WTC11 (cell line): ENCODE measurements at regions not wholly inside any gene's neighbourhood (a gene's known extent, or its start where the extent isn't known, plus 50 kb on each side); places are given as distances from the start of the nearest gene placed in this dataset.

Experiments
- ATAC-seq: fragments of 200-7000 bp; cut with Tn5 transposase; 2 replicates; pipeline ENCODE4 v1.10.0; 2021; ENCODE audit warnings: mild to moderate bottlenecking, moderate library complexity
- CTCF ChIA-PET: fragments of 300-600 bp; sonication (Branson Sonifier 250); formaldehyde crosslinking; loops from one replicate; lab custom pipeline; 2021; ENCODE audit warnings: antibody characterized with exemption; lab: Charles Lee
- POLR2A ChIA-PET: fragments of 350-600 bp; sonication (Branson Sonifier 250); formaldehyde crosslinking; loops from one replicate; lab custom pipeline; 2021; ENCODE audit warnings: antibody characterized with exemption; lab: Charles Lee
- DNase-seq: peaks from one replicate; pipeline ENCODE4 v3.0.0; 2021; ENCODE audit warnings: low spot score
- H3K27ac Mint-ChIP-seq: 2 replicates; pipeline ENCODE4 v1.8.0; 2021; ENCODE audit warnings: mixed read lengths
- H3K27me3 Mint-ChIP-seq: 2 replicates; pipeline ENCODE4 v1.8.0; 2021; ENCODE audit warnings: low read depth, mild to moderate bottlenecking, moderate library complexity, mixed read lengths
- H3K36me3 Mint-ChIP-seq: 2 replicates; pipeline ENCODE4 v1.8.0; 2021; ENCODE audit warnings: mixed read lengths
- H3K4me1 Mint-ChIP-seq: 2 replicates; pipeline ENCODE4 v1.8.0; 2022; ENCODE audit warnings: mixed read lengths
- H3K4me3 Mint-ChIP-seq: 2 replicates; pipeline ENCODE4 v1.8.0; 2021; ENCODE audit warnings: mild to moderate bottlenecking, moderate library complexity, mixed read lengths
- H3K9me3 Mint-ChIP-seq: 2 replicates; pipeline ENCODE4 v1.8.0; 2021; ENCODE audit warnings: mixed read lengths
- ATF1 ChIP-seq: sonication (generic); formaldehyde crosslinking; IDR thresholded peaks from 2 replicates; pipeline ENCODE4 v1.8.1; 2023; ENCODE audit warnings: mild to moderate bottlenecking, moderate library complexity, missing genetic modification reagents
- CBFB ChIP-seq: sonication (generic); formaldehyde crosslinking; IDR thresholded peaks from 2 replicates; pipeline ENCODE4 v1.8.1; 2022; ENCODE audit warnings: mild to moderate bottlenecking, low read depth, missing genetic modification reagents
- CREM ChIP-seq: sonication (generic); formaldehyde crosslinking; IDR thresholded peaks from 2 replicates; pipeline ENCODE4 v1.8.1; 2022; ENCODE audit warnings: mild to moderate bottlenecking, missing genetic modification reagents, moderate library complexity
- EMX1 ChIP-seq: fragments of 250-450 bp; sonication (Bioruptor Pico); IDR thresholded peaks from 2 replicates; pipeline ENCODE4 v1.8.0; 2021; ENCODE audit warnings: mild to moderate bottlenecking
- NFE2L1 ChIP-seq: sonication (generic); formaldehyde crosslinking; IDR thresholded peaks from 2 replicates; pipeline ENCODE4 v1.8.1; 2023; ENCODE audit warnings: missing genetic modification reagents
- NR3C1 ChIP-seq: sonication (generic); formaldehyde crosslinking; conservative IDR thresholded peaks from 2 replicates; pipeline ENCODE4 v1.8.1; 2023; ENCODE audit warnings: low read depth, mild to moderate bottlenecking, missing genetic modification reagents
- OVOL2 ChIP-seq: fragments of 250-450 bp; sonication (Bioruptor Pico); IDR thresholded peaks from 2 replicates; pipeline ENCODE4 v1.9.0; 2021; ENCODE audit warnings: mild to moderate bottlenecking, borderline replicate concordance
- RORB ChIP-seq: fragments of 250-450 bp; sonication (Bioruptor Pico); IDR thresholded peaks from 2 replicates; pipeline ENCODE4 v1.9.0; 2021; ENCODE audit warnings: mild to moderate bottlenecking
- SMAD3 ChIP-seq: sonication (generic); formaldehyde crosslinking; IDR thresholded peaks from 2 replicates; pipeline ENCODE4 v1.8.0; 2022; ENCODE audit warnings: missing genetic modification reagents, mild to moderate bottlenecking, borderline replicate concordance
- ZNF121 ChIP-seq: sonication (generic); formaldehyde crosslinking; IDR thresholded peaks from 2 replicates; pipeline ENCODE4 v1.8.0; 2023; ENCODE audit warnings: missing genetic modification reagents
- ZNF263 ChIP-seq: sonication (generic); formaldehyde crosslinking; IDR thresholded peaks from 2 replicates; pipeline ENCODE4 v1.8.1; 2022; ENCODE audit warnings: low read depth, mild to moderate bottlenecking, moderate library complexity, missing genetic modification reagents
- ZNF671 ChIP-seq: fragments of 250-450 bp; sonication (Bioruptor Pico); IDR thresholded peaks from 2 replicates; pipeline ENCODE4 v1.8.0; 2021; ENCODE audit warnings: mild to moderate bottlenecking
- TF ChIP-seq, protein P1 (sequence below): sonication (generic); formaldehyde crosslinking; conservative IDR thresholded peaks from 2 replicates; pipeline ENCODE4 v1.8.1; 2022; ENCODE audit warnings: mild to moderate bottlenecking, missing genetic modification reagents
- TF ChIP-seq, protein P2 (sequence below): sonication (generic); formaldehyde crosslinking; IDR thresholded peaks from 2 replicates; pipeline ENCODE4 v1.8.1; 2022; ENCODE audit warnings: missing genetic modification reagents, borderline replicate concordance
- TF ChIP-seq, protein P3 (sequence below): fragments of 250-450 bp; sonication (Bioruptor Pico); IDR thresholded peaks from 2 replicates; pipeline ENCODE4 v1.9.0; 2021; ENCODE audit warnings: mild to moderate bottlenecking
- TF ChIP-seq, protein P4 (sequence below): fragments of 250-450 bp; sonication (Bioruptor Pico); IDR thresholded peaks from 2 replicates; pipeline ENCODE4 v1.9.0; 2021; ENCODE audit warnings: mild to moderate bottlenecking
- TF ChIP-seq, protein P5 (sequence below): sonication (generic); formaldehyde crosslinking; IDR thresholded peaks from 2 replicates; pipeline ENCODE4 v1.8.1; 2023; ENCODE audit warnings: mild to moderate bottlenecking, missing genetic modification reagents
- TF ChIP-seq, protein P6 (sequence below): sonication (generic); formaldehyde crosslinking; IDR thresholded peaks from 2 replicates; pipeline ENCODE4 v1.8.1; 2023; ENCODE audit warnings: mild to moderate bottlenecking, missing genetic modification reagents
- TF ChIP-seq, protein P7 (sequence below): fragments of 200-600 bp; IDR thresholded peaks from 2 replicates; pipeline ENCODE4 v1.8.0; 2022; ENCODE audit warnings: antibody characterized with exemption

DNA sequence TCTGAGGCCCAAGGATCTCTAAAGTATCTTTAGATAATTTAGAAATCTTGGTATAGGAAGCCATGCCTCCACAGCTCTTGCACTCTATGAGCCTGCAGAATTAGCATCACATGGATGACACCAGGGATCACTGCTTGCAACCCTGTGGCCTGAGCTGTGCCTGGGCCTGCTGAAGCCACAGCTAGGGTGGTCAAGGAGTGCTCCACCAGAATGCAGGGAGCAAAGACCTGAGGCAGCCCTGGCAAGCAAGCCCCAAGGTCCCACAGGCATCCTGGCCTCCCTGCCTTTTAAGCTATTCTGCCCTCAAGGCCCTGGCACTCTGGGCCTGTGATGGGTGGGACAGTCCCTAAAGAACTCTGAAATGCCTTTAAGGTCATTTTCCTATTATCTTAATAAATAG lies 105.2 kb upstream of the NALF2 start:
- Mint-ChIP-seq H3K9me3 (peaks cover 5% of the 10 kb centered on the region), H3K4me1 (peaks cover 23% of the 10 kb centered on the region), H3K27me3 (peaks cover 11% of the 10 kb centered on the region), H3K36me3 (no peaks in the 10 kb centered on the region), H3K4me3 (no peak overlapping the region), H3K27ac (no peak overlapping the region)
- ATAC-seq, result no peak
- DNase-seq, result no peak
- ChIA-PET POLR2A (no interaction called here), CTCF (no interaction called here)
- TF ChIP-seq NR3C1 (CRISPR knock-in tag), result no peak
- no peak for TF ChIP-seq ZNF121 (CRISPR knock-in tag)
- TF ChIP-seq, protein P1, sequence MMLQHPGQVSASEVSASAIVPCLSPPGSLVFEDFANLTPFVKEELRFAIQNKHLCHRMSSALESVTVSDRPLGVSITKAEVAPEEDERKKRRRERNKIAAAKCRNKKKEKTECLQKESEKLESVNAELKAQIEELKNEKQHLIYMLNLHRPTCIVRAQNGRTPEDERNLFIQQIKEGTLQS (CRISPR knock-in tag), result no peak
- TF ChIP-seq SMAD3 (CRISPR knock-in tag), result no peak
- TF ChIP-seq, protein P2, sequence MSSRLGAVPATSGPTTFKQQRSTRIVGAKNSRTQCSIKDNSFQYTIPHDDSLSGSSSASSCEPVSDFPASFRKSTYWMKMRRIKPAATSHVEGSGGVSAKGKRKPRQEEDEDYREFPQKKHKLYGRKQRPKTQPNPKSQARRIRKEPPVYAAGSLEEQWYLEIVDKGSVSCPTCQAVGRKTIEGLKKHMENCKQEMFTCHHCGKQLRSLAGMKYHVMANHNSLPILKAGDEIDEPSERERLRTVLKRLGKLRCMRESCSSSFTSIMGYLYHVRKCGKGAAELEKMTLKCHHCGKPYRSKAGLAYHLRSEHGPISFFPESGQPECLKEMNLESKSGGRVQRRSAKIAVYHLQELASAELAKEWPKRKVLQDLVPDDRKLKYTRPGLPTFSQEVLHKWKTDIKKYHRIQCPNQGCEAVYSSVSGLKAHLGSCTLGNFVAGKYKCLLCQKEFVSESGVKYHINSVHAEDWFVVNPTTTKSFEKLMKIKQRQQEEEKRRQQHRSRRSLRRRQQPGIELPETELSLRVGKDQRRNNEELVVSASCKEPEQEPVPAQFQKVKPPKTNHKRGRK, result no peak
- TF ChIP-seq, protein P3, sequence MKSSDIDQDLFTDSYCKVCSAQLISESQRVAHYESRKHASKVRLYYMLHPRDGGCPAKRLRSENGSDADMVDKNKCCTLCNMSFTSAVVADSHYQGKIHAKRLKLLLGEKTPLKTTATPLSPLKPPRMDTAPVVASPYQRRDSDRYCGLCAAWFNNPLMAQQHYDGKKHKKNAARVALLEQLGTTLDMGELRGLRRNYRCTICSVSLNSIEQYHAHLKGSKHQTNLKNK (CRISPR knock-in tag), result no peak
- TF ChIP-seq, protein P4, sequence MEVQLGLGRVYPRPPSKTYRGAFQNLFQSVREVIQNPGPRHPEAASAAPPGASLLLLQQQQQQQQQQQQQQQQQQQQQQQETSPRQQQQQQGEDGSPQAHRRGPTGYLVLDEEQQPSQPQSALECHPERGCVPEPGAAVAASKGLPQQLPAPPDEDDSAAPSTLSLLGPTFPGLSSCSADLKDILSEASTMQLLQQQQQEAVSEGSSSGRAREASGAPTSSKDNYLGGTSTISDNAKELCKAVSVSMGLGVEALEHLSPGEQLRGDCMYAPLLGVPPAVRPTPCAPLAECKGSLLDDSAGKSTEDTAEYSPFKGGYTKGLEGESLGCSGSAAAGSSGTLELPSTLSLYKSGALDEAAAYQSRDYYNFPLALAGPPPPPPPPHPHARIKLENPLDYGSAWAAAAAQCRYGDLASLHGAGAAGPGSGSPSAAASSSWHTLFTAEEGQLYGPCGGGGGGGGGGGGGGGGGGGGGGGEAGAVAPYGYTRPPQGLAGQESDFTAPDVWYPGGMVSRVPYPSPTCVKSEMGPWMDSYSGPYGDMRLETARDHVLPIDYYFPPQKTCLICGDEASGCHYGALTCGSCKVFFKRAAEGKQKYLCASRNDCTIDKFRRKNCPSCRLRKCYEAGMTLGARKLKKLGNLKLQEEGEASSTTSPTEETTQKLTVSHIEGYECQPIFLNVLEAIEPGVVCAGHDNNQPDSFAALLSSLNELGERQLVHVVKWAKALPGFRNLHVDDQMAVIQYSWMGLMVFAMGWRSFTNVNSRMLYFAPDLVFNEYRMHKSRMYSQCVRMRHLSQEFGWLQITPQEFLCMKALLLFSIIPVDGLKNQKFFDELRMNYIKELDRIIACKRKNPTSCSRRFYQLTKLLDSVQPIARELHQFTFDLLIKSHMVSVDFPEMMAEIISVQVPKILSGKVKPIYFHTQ (CRISPR knock-in tag), result no peak
- TF ChIP-seq ZNF263 (CRISPR knock-in tag), result no peak
- TF ChIP-seq CBFB (CRISPR knock-in tag), result no peak
- TF ChIP-seq NFE2L1 (CRISPR knock-in tag), result no peak
- TF ChIP-seq EMX1 (CRISPR knock-in tag), result no peak
- TF ChIP-seq, protein P5, sequence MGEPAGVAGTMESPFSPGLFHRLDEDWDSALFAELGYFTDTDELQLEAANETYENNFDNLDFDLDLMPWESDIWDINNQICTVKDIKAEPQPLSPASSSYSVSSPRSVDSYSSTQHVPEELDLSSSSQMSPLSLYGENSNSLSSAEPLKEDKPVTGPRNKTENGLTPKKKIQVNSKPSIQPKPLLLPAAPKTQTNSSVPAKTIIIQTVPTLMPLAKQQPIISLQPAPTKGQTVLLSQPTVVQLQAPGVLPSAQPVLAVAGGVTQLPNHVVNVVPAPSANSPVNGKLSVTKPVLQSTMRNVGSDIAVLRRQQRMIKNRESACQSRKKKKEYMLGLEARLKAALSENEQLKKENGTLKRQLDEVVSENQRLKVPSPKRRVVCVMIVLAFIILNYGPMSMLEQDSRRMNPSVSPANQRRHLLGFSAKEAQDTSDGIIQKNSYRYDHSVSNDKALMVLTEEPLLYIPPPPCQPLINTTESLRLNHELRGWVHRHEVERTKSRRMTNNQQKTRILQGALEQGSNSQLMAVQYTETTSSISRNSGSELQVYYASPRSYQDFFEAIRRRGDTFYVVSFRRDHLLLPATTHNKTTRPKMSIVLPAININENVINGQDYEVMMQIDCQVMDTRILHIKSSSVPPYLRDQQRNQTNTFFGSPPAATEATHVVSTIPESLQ (CRISPR knock-in tag), result no peak
- TF ChIP-seq ATF1 (CRISPR knock-in tag), result no peak
- no peak for TF ChIP-seq ZNF671 (CRISPR knock-in tag)
- TF ChIP-seq RORB, result no peak
- TF ChIP-seq, protein P6, sequence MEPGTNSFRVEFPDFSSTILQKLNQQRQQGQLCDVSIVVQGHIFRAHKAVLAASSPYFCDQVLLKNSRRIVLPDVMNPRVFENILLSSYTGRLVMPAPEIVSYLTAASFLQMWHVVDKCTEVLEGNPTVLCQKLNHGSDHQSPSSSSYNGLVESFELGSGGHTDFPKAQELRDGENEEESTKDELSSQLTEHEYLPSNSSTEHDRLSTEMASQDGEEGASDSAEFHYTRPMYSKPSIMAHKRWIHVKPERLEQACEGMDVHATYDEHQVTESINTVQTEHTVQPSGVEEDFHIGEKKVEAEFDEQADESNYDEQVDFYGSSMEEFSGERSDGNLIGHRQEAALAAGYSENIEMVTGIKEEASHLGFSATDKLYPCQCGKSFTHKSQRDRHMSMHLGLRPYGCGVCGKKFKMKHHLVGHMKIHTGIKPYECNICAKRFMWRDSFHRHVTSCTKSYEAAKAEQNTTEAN (CRISPR knock-in tag), result no peak
- TF ChIP-seq, protein P7, sequence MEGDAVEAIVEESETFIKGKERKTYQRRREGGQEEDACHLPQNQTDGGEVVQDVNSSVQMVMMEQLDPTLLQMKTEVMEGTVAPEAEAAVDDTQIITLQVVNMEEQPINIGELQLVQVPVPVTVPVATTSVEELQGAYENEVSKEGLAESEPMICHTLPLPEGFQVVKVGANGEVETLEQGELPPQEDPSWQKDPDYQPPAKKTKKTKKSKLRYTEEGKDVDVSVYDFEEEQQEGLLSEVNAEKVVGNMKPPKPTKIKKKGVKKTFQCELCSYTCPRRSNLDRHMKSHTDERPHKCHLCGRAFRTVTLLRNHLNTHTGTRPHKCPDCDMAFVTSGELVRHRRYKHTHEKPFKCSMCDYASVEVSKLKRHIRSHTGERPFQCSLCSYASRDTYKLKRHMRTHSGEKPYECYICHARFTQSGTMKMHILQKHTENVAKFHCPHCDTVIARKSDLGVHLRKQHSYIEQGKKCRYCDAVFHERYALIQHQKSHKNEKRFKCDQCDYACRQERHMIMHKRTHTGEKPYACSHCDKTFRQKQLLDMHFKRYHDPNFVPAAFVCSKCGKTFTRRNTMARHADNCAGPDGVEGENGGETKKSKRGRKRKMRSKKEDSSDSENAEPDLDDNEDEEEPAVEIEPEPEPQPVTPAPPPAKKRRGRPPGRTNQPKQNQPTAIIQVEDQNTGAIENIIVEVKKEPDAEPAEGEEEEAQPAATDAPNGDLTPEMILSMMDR, result no peak
- no peak for TF ChIP-seq CREM (CRISPR knock-in tag)
- TF ChIP-seq OVOL2 (CRISPR knock-in tag), result no peak
